HUES48 (cell line): ENCODE measurements at regions not wholly inside any gene's neighbourhood (a gene's known extent, or its start where the extent isn't known, plus 50 kb on each side); places are given as distances from the start of the nearest gene placed in this dataset.
"Not testable (repeated sequence)": the region's sequence is repeated elsewhere in the genome, so short reads cannot be mapped to it uniquely, and the experiment has no call there.

Experiments used
- H3K27ac ChIP-seq: one replicate; pipeline ENCODE4 v1.7.0; 2013; ENCODE audit warnings: low read depth, low read length, inconsistent platforms
- H3K27me3 ChIP-seq: 2 replicates; pipeline ENCODE4 v1.6.1; 2013; ENCODE audit warnings: mild to moderate bottlenecking, low read length; ENCODE audit not compliant: control insufficient read depth, insufficient read depth
- H3K36me3 ChIP-seq: 2 replicates; pipeline ENCODE4 v1.6.1; 2013; ENCODE audit warnings: low read length; ENCODE audit not compliant: control insufficient read depth, insufficient read depth
- H3K4me1 ChIP-seq: 2 replicates; pipeline ENCODE4 v1.6.1; 2013; ENCODE audit warnings: mild to moderate bottlenecking, low read length; ENCODE audit not compliant: control insufficient read depth, insufficient read depth
- H3K4me3 ChIP-seq: 2 replicates; pipeline ENCODE4 v1.5.1; 2013; ENCODE audit warnings: mild to moderate bottlenecking, low read depth, low read length
- H3K9ac ChIP-seq: 2 replicates; pipeline ENCODE4 v1.6.1; 2013; ENCODE audit warnings: mild to moderate bottlenecking, low read depth, low read length, moderate library complexity
- H3K9me3 ChIP-seq: 2 replicates; pipeline ENCODE4 v1.6.1; 2013; ENCODE audit warnings: low read length; ENCODE audit not compliant: control insufficient read depth, insufficient read depth

GRCh38 chr4:174400603-174401302 lies 117.0 kb downstream of the CEP44 start:
- H3K4me3 ChIP-seq, H3K27me3 ChIP-seq, H3K9me3 ChIP-seq, H3K36me3 ChIP-seq: not testable (repeated sequence)
- peaks cover 48% of the 10 kb centered on the region for H3K4me1 ChIP-seq
- H3K9ac ChIP-seq, result peak overlapping the region; percentile 55
- peak overlapping the region; percentile 78 for H3K27ac ChIP-seq

DNA sequence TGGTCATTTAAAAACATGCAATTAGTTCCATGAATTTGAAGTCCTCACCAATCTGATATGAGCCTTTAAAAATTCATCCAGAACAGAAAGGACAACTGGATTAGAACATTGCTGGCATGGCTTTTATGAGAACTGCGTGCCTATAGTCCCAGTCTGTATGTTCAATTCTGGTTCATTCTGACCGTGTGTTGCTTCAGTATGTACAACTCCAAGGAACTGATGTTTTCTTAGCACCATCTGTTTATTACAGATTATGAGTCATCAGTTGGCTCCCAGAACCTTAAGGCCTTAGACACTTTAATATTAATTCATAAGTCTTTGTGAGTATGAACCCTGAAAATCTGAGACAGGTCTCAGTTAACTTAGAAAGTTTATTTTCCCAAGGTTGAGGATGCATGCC lies 115.0 kb downstream of the CEP44 start:
- Histone ChIP-seq H3K9ac (no peak overlapping the region), H3K27ac (no peak overlapping the region), H3K27me3 (no peaks in the 10 kb centered on the region), H3K4me3 (no peak overlapping the region), H3K4me1 (peaks cover 38% of the 10 kb centered on the region), H3K36me3 (no peaks in the 10 kb centered on the region), H3K9me3 (no peaks in the 10 kb centered on the region)

DNA sequence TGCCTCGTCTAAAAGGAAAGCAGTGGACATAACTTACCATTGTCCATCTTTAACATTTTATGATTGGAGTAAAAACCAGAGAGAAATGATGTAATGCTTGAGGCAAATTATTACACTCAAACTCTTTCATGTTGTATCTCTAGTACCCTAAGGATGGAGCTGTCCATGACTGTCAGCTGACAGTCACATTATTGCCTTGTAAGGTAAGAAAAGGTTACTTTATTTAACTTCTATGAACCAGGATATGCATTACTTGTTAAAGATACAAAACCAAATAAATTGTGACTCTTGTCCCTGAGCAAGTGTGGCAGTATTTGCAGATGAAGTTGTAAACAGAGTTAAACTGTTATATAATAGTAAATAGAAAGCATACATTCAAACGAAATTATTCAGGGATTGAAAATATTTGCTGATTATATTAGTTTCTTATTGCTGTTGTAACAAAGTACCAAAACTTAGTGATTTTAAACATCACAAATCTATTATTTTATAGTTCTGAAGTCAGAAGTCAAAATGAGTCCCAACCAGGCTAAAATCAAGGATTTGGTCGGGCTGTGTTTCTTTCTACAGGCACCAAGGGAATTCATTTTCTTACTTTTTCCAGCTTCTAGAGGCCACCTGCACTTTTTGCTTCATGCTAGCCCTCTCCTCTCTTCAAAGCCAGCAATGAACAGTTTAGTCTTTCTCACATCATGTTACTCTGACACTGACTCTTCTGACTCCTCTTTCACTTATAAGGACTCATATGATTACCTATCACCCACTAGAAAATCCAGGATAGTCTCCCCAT lies 113.8 kb downstream of the CEP44 start:
- Histone ChIP-seq H3K9me3 (no peaks in the 10 kb centered on the region), H3K27ac (no peak overlapping the region), H3K27me3 (no peaks in the 10 kb centered on the region), H3K4me3 (no peak overlapping the region), H3K4me1 (peaks cover 26% of the 10 kb centered on the region), H3K36me3 (no peaks in the 10 kb centered on the region), H3K9ac (no peak overlapping the region)

DNA sequence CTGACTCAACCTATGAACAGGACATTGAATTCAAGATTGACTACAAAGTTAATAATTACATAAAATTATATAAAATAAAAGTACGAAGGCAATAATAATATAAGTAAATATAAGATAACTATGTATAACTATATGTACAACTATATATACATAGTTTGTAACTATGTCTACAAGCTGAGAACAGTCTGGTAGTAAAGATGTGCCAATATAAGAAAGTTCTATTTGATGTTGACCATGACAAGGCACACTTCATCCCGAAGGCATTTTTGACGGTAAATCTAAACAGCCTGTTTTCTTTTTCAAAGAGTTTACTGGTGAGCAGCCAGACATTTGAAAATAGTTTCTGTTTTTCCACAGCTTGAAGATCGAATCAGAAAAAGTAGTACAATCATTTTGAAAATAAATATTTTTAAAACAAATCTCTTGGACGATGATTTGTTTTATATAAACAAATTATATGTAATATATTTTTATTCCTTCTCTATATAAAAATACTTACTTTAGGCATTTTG lies 112.9 kb downstream of the CEP44 start:
- Histone ChIP-seq H3K36me3 (no peaks in the 10 kb centered on the region), H3K9ac (no peak overlapping the region), H3K27me3 (no peaks in the 10 kb centered on the region), H3K9me3 (no peaks in the 10 kb centered on the region), H3K4me3 (no peak overlapping the region), H3K4me1 (peaks cover 17% of the 10 kb centered on the region), H3K27ac (no peak overlapping the region)

DNA sequence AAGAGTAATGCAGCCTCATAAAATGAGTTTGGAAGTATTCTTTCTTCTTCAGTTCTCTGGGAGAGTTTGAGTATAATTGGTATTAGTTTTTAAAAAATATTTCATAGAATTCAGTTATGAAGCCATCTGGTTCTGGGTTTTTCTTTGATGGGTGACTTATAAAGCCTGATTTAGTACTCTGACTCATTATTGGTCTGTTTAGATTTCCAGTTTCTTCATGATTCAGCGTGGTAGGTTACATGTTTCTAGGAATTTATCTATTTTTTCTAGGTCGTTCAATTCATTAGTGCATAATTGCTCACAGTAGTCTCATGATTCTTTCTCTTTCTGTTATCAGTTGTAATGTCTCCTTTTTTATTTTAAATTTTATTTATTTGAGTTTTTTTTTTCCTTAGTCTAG lies 111.2 kb downstream of the CEP44 start:
- H3K27ac ChIP-seq, result no peak overlapping the region
- no peaks in the 10 kb centered on the region for H3K36me3 ChIP-seq
- H3K27me3 ChIP-seq, result no peaks in the 10 kb centered on the region
- H3K9me3 ChIP-seq, result no peaks in the 10 kb centered on the region
- 0 out of 2 replicates have a peak, but pooled peaks cover 2% of the 10 kb centered on the region for H3K4me1 ChIP-seq
- no peak overlapping the region for H3K9ac ChIP-seq
- no peak overlapping the region for H3K4me3 ChIP-seq

- no peak overlapping the region for H3K9ac ChIP-seq
- no peak overlapping the region for H3K27ac ChIP-seq
- H3K9me3 ChIP-seq, result no peaks in the 10 kb centered on the region
- H3K27me3 ChIP-seq, result no peaks in the 10 kb centered on the region
- H3K4me3 ChIP-seq, result no peak overlapping the region
- H3K36me3 ChIP-seq, result no peaks in the 10 kb centered on the region
- no peaks in the 10 kb centered on the region for H3K4me1 ChIP-seq
Observed at GRCh38 chr4:174389439-174389838, 105.7 kb downstream of the CEP44 start.

GRCh38 chr4:174388461-174389145 lies 104.9 kb downstream of the CEP44 start:
- H3K4me1 ChIP-seq, result no peaks in the 10 kb centered on the region
- H3K27me3 ChIP-seq, result no peaks in the 10 kb centered on the region
- no peaks in the 10 kb centered on the region for H3K9me3 ChIP-seq
- no peak overlapping the region for H3K9ac ChIP-seq
- H3K36me3 ChIP-seq, result no peaks in the 10 kb centered on the region
- H3K27ac ChIP-seq, result no peak overlapping the region
- H3K4me3 ChIP-seq, result no peak overlapping the region

GRCh38 chr4:174387721-174388120 lies 104.0 kb downstream of the CEP44 start:
- Histone ChIP-seq H3K36me3 (no peaks in the 10 kb centered on the region), H3K4me1 (no peaks in the 10 kb centered on the region), H3K9ac (no peak overlapping the region), H3K27me3 (no peaks in the 10 kb centered on the region), H3K27ac (no peak overlapping the region), H3K9me3 (no peaks in the 10 kb centered on the region), H3K4me3 (no peak overlapping the region)

- no peaks in the 10 kb centered on the region for H3K36me3 ChIP-seq
- no peak overlapping the region for H3K9ac ChIP-seq
- H3K27me3 ChIP-seq, result no peaks in the 10 kb centered on the region
- no peak overlapping the region for H3K27ac ChIP-seq
- H3K9me3 ChIP-seq, result no peaks in the 10 kb centered on the region
- no peak overlapping the region for H3K4me3 ChIP-seq
- no peaks in the 10 kb centered on the region for H3K4me1 ChIP-seq
Observed at GRCh38 chr4:174387143-174387542, 103.4 kb downstream of the CEP44 start.

DNA sequence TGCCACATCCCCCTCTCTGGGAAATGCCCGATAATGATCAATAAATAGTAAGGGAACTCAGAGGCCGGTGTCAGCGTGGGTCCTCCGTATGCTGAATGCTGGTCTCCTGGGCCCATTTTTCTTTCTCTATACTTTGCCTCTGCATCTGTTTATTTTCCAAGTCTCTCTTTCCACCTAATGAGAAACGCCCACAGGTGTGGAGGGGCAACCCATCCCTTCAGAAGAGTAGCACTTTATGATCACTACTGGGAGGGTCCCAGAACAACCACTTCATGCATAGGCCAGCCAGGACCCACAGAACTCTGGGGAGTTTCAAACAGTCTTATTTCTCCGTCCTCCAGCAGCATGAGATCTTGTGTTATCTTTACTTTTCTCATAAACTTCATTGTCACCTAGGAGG lies 100.1 kb downstream of the CEP44 start:
- no peaks in the 10 kb centered on the region for H3K27me3 ChIP-seq
- H3K4me3 ChIP-seq, result no peak overlapping the region
- H3K27ac ChIP-seq, result peak overlapping the region; percentile 42
- no peaks in the 10 kb centered on the region for H3K36me3 ChIP-seq
- H3K4me1 ChIP-seq, result peaks cover 29% of the 10 kb centered on the region
- H3K9ac ChIP-seq, result no peak overlapping the region
- no peaks in the 10 kb centered on the region for H3K9me3 ChIP-seq
